Heart right ventricle (tissue), 16 donors: ENCODE measurements at regions not wholly inside any gene's neighbourhood (a gene's known extent, or its start where the extent isn't known, plus 50 kb on each side); places are given as distances from the start of the nearest gene placed in this dataset.

Source experiments
- ATAC-seq, 8 donors: fragments of 200-7000 bp; cut with Tn5 transposase; one replicate each; pipeline ENCODE4 v1.9.1; 2020; ENCODE audit warnings: mild to moderate bottlenecking in 8 of 8, moderate library complexity in 8 of 8, moderate number of reproducible peaks in 1 of 8
- DNase-seq, 2 donors: peaks; one replicate each; pipeline ENCODE4 v3.0.0-alpha.2; 2020
- H3K27ac ChIP-seq, 10 donors: fragments of 200-600 bp; sonication (generic) in 2 of 10; one replicate each; pipeline versions ENCODE4 v1.5.0 to v1.8.0; 2020 to 2022; ENCODE audit warnings: mild to moderate bottlenecking in 3 of 10
- H3K27me3 ChIP-seq, 7 donors: fragments of 200-600 bp; one replicate each; pipeline ENCODE4 v1.8.0; 2021 to 2022; ENCODE audit warnings: mild to moderate bottlenecking in 2 of 7
- H3K36me3 ChIP-seq, 9 donors: fragments of 200-600 bp; sonication (generic) in 1 of 9; one replicate each; pipeline versions ENCODE4 v1.5.0 to v1.8.0; 2020 to 2022; ENCODE audit warnings: mild to moderate bottlenecking in 2 of 9
- H3K4me1 ChIP-seq, 9 donors: fragments of 200-600 bp; sonication (generic) in 1 of 9; one replicate each; pipeline versions ENCODE4 v1.5.0 to v1.8.0; 2020 to 2022; ENCODE audit warnings: mild to moderate bottlenecking in 4 of 9
- H3K4me3 ChIP-seq, 10 donors: fragments of 200-600 bp; sonication (generic) in 2 of 10; one replicate each; pipeline versions ENCODE4 v1.5.0 to v1.8.0; 2020 to 2022; ENCODE audit warnings: mild to moderate bottlenecking in 7 of 10, moderate library complexity in 2 of 10
- H3K9me3 ChIP-seq, 11 donors: fragments of 200-600 bp in 10 of 11; sonication (generic) in 2 of 11; one replicate each; pipeline versions ENCODE4 v1.5.0 to v1.8.0; 2013 to 2022; ENCODE audit warnings: mild to moderate bottlenecking in 2 of 11, control low read depth in 1 of 11, moderate library complexity in 1 of 11
- WGBS, 2 donors: extraction: QIAGEN DNeasy Blood & Tissue Kit; methylation state at CpG; one replicate each; pipeline ENCODE4 v1.1.7; 2013; ENCODE audit warnings: inconsistent platforms in 1 of 2; 5-methylcytosine and 5-hydroxymethylcytosine counted together
- intact Hi-C, 10 donors: fragments of 100-400 bp; cut with DNase I; formaldehyde crosslinking; loops; one replicate each; pipeline versions ENCODE4 v1.11.1 to v1.14.2; 2022
- TF ChIP-seq, protein P1 (sequence below), 9 donors: fragments of 200-600 bp; sonication (generic) in 2 of 9; IDR thresholded peaks; one replicate each; pipeline versions ENCODE4 v1.5.0 to v1.8.0; 2021 to 2022; ENCODE audit warnings: antibody characterized with exemption in 9 of 9, mild to moderate bottlenecking in 5 of 9, moderate library complexity in 1 of 9
- donor health status: Arrhythmogenic right ventricular cardiomyopathy.
- donor health status: ischemic (EF 13 %, LVEDD 7.1; RV severe dilation, severe dysfunction).
- donor health status: healthy with polysubstance abuse.
- donor health status: DM: no; HTN: yes; CAD: no.
- donor health status: DM: no; HTN: no; CAD: no.
- donor health status: ischemic (EF 25% LVEDD 6.9; RV normal size, moderate dysfunction).
- donor health status: ischemic (EF 25% LVEDD 5.7; RV mildly dilated, moderate dysfunction).
- donor health status: healthy.
- donor health status: DM: yes; HTN: yes; CAD: no.
- donor health status: Ischemic cardiomyopathy.
- donor health status: ischemic (EF 35%, LVEDD 5.7; RV mildly dilated, moderate dysfunction).
- donor health status: nonischemic (EF 11% LVEDD 7.7; RV severe dilation, severe dysfunction).
- donor health status: DM: yes; HTN: yes; CAD: no.
- donor health status: PGD.
- donor health status: ischemic (EF 29% LVEDD 5.4; RV normal size, mild dysfunction).
- donor health status: nonischemic (EF 23%, LVEDD 6.1; RV moderate dilation, normal function).

DNA sequence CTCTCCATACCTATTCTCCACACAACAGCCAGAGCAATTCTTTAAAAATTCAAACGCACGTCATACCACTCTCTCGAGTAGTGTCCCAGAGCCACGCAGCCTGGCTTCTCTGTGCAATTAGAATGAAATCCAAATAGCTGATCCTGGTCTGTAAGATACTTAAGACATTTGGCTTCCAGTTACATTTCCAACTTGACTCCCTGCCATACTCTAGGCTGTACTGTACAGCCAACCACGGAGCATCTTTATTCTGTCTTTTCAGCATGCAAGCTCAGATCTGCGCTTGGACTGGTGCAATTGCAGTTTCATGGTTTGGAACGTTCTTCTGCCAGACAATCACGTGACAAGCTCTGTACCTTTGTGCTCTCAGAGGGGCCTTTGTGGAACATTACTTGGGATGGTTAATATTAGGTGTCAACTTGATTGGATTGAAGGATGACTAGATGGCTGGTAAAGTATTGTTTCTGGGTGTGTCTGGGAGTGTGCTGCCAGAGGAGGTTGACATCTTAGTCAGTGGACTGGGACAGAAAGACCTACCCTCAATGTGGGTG lies 325.6 kb downstream of the SOX11 start:
- Histone ChIP-seq H3K4me1 (no peaks in the 10 kb centered on the region), H3K36me3 (no peaks in the 10 kb centered on the region), H3K9me3 (no peaks in the 10 kb centered on the region), H3K27ac (no peak overlapping the region), H3K4me3 (no peak overlapping the region), H3K27me3 (peaks cover 0 to 9% (median 0%) of the 10 kb centered on the region in 7 donors)
- intact Hi-C loops, result no loop called here
- TF ChIP-seq, protein P1, sequence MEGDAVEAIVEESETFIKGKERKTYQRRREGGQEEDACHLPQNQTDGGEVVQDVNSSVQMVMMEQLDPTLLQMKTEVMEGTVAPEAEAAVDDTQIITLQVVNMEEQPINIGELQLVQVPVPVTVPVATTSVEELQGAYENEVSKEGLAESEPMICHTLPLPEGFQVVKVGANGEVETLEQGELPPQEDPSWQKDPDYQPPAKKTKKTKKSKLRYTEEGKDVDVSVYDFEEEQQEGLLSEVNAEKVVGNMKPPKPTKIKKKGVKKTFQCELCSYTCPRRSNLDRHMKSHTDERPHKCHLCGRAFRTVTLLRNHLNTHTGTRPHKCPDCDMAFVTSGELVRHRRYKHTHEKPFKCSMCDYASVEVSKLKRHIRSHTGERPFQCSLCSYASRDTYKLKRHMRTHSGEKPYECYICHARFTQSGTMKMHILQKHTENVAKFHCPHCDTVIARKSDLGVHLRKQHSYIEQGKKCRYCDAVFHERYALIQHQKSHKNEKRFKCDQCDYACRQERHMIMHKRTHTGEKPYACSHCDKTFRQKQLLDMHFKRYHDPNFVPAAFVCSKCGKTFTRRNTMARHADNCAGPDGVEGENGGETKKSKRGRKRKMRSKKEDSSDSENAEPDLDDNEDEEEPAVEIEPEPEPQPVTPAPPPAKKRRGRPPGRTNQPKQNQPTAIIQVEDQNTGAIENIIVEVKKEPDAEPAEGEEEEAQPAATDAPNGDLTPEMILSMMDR (IDR thresholded peaks at IDR 0.05), result no peak
- 71 to 77% methylated on average over 8 of the region's 8 CpGs for WGBS, 2 donors
- ATAC-seq, result no peak
- DNase-seq, result no peak

DNA sequence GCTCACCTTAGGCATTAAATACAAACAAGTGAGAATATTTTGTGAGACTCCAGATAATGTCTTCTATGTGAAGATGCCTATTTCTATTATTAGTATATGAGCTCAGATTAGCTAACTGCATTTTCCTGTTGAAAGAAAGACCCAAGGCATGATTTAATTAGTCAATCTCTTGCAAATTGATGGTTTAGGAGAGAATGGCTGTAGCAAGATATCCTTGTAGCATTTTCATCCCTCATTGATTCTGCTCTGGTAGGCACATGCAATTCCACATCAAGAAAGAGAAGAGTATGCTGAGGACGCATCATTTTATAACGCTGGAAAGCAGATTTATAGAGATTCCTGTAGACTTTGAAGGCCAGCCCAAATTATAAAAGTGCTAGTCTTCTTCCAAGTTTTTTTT lies 332.0 kb downstream of the SOX11 start:
- DNase-seq, result no peak
- no peak overlapping the region for H3K27ac ChIP-seq
- no peak overlapping the region for H3K4me3 ChIP-seq
- TF ChIP-seq, protein P1 (IDR thresholded peaks at IDR 0.05), result no peak
- ATAC-seq, result no peak
- WGBS, 2 donors, result 91 to 92% methylated on average over 2 of the region's 2 CpGs
- H3K4me1 ChIP-seq, result no peaks in the 10 kb centered on the region
- peaks cover 0 to 9% (median 0%) of the 10 kb centered on the region in 7 donors for H3K27me3 ChIP-seq
- no peaks in the 10 kb centered on the region for H3K9me3 ChIP-seq
- intact Hi-C loops, result no loop called here
- H3K36me3 ChIP-seq, result no peaks in the 10 kb centered on the region

DNA sequence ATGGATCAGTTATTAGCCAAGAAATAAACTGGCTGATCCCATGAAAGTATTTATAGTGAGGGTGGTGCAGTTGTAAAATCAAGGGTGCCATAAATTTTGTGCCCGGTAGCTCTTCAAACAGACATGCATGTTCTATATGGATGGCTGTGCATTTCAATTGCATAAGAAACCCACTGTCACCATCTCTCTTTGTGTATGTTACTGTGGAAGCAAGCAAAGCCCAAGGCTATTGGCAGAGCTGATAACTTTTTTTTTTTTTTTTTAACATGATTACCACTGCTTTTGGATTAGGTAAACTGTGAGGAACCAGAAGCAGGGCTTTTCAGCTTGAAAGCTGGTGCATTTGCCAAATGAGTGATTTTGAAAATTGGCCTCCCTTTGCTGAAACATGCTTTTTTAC lies 332.6 kb downstream of the SOX11 start:
- ATAC-seq, result no peak
- Histone ChIP-seq H3K27me3 (peaks cover 0 to 9% (median 0%) of the 10 kb centered on the region in 7 donors), H3K4me1 (no peaks in the 10 kb centered on the region), H3K4me3 (no peak overlapping the region), H3K9me3 (no peaks in the 10 kb centered on the region), H3K36me3 (no peaks in the 10 kb centered on the region), H3K27ac (no peak overlapping the region)
- DNase-seq, result no peak
- TF ChIP-seq, protein P1 (IDR thresholded peaks at IDR 0.05), result no peak
- intact Hi-C loops, result no loop called here
- WGBS, 2 donors, result 93 to 98% methylated on average over 1 of the region's 1 CpG

DNA sequence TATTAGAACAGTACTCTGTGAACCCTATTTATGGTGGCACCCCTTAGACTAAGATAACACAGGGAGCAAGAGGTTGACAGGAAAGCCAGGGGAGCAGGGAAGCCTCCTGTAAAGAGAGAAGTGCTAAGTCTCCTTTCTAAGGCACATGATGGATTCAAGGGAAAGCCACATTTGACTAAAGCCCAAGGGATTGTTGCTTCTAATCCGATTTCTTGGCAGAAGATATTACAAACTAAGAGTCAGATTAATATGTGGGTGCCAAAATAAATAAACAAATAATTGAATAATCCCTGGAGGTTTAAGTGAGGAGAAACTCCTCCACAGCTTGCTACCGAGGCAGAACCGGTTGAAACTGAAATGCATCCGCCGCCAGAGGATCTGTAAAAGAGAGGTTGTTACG lies 333.2 kb downstream of the SOX11 start:
- TF ChIP-seq, protein P1 (IDR thresholded peaks at IDR 0.05), result no peak
- 65 to 77% methylated on average over 6 of the region's 6 CpGs for WGBS, 2 donors
- Histone ChIP-seq H3K27ac (no peak overlapping the region), H3K36me3 (no peaks in the 10 kb centered on the region), H3K4me3 (no peak overlapping the region), H3K9me3 (no peaks in the 10 kb centered on the region), H3K27me3 (peaks cover 0 to 12% (median 0%) of the 10 kb centered on the region in 7 donors), H3K4me1 (no peaks in the 10 kb centered on the region)
- intact Hi-C loops, result no loop called here
- ATAC-seq (no peak), DNase-seq (no peak)
